ENCODE measurements at regions not wholly inside any gene's neighbourhood (a gene's known extent, or its start where the extent isn't known, plus 50 kb on each side); places are given as distances from the start of the nearest gene placed in this dataset.

DNA sequence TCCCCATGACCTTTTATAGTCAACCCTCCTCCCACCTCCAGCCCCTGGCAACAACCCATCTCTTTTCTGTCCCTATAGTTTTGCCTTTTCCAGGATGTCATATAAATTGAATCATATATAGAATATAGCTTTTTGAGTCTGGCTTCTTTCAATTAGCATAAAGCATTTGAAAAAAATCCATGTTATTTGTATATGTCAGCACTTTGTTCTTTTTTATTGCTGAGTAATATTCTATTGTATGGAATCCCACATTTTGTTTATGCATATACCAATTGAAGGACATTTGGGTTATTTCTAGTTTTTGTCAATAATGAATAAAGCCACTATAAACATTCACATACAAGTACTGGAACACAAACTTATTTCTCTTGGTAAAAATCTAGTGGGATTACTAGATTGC is 58.0 kb upstream of the SSR3 start:
- intact Hi-C loops (cut with micrococcal nuclease) = no loop called here
- Histone ChIP-seq H3K4me1 (ENCODE audit: control insufficient read depth, insufficient read depth, low read length) (no peaks in the 10 kb centered on the region), H3K4me3 (ENCODE audit: low read length) (no peak overlapping the region), H3K27ac (ENCODE audit: low read length) (no peak overlapping the region), H3K9me3 (ENCODE audit: control insufficient read depth, insufficient read depth, low read length) (no peaks in the 10 kb centered on the region), H3K27me3 (ENCODE audit: control insufficient read depth, insufficient read depth, low read length) (no peaks in the 10 kb centered on the region), H3K36me3 (ENCODE audit: control insufficient read depth, insufficient read depth, low read length) (no peaks in the 10 kb centered on the region)
- Mint-ChIP-seq H3K4me1 (peaks cover 0 to 3% of the 10 kb centered on the region in 2 donors), H3K27me3 (ENCODE audit: low read depth in 2 of 2) (peaks cover 10 to 11% of the 10 kb centered on the region in 2 donors), H3K4me3 (no peak overlapping the region), H3K9me3 (no peaks in the 10 kb centered on the region), H3K36me3 (no peaks in the 10 kb centered on the region), H3K27ac (no peak overlapping the region)
- TF ChIP-seq, protein P1, sequence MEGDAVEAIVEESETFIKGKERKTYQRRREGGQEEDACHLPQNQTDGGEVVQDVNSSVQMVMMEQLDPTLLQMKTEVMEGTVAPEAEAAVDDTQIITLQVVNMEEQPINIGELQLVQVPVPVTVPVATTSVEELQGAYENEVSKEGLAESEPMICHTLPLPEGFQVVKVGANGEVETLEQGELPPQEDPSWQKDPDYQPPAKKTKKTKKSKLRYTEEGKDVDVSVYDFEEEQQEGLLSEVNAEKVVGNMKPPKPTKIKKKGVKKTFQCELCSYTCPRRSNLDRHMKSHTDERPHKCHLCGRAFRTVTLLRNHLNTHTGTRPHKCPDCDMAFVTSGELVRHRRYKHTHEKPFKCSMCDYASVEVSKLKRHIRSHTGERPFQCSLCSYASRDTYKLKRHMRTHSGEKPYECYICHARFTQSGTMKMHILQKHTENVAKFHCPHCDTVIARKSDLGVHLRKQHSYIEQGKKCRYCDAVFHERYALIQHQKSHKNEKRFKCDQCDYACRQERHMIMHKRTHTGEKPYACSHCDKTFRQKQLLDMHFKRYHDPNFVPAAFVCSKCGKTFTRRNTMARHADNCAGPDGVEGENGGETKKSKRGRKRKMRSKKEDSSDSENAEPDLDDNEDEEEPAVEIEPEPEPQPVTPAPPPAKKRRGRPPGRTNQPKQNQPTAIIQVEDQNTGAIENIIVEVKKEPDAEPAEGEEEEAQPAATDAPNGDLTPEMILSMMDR (IDR thresholded peaks at IDR 0.05) = no peak
- no peak for DNase-seq
- ATAC-seq = no peak

DNA sequence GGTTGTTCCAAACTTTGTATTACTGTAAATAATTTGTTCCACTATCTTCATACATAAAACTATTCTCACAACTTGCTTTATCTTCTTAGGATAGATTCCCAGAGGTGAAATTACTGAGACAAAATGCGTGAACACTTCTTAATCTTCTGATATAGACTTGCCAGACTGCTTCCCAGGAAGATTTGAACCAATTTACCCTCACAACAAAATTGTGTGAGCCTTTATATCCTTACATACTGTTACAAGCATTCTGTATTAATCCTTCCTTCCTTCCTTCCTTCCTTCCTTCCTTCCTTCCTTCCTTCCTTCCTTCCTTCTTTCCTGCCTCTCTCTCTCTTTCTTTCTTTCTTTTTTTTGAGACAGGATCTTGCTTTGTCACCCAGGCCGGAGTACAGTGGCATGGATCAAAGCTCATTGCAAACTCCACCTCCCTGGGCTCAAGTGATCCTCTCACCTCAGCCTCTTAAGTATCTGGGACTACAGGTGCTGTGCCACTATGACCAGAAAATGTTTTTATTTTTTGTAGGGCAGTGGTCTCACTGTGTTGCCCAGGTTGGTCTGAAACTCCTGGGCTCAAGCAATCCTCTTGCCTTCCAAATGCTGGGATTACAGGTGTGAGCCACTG is 57.1 kb upstream of the SSR3 start:
- intact Hi-C loops (cut with micrococcal nuclease) = no loop called here
- peaks cover 0 to 4% of the 10 kb centered on the region in 2 donors for H3K4me1 Mint-ChIP-seq
- no peak overlapping the region for H3K4me3 Mint-ChIP-seq
- no peak for ATAC-seq
- 94% methylated on average over 2 of the region's 2 CpGs for WGBS (ENCODE audit: insufficient coverage)
- Histone ChIP-seq H3K27ac (ENCODE audit: low read length) (no peak overlapping the region), H3K9me3 (ENCODE audit: control insufficient read depth, insufficient read depth, low read length) (no peaks in the 10 kb centered on the region), H3K36me3 (ENCODE audit: control insufficient read depth, insufficient read depth, low read length) (no peaks in the 10 kb centered on the region), H3K4me1 (ENCODE audit: control insufficient read depth, insufficient read depth, low read length) (no peaks in the 10 kb centered on the region), H3K4me3 (ENCODE audit: low read length) (no peak overlapping the region), H3K27me3 (ENCODE audit: control insufficient read depth, insufficient read depth, low read length) (no peaks in the 10 kb centered on the region)
- no peak overlapping the region for H3K27ac Mint-ChIP-seq
- TF ChIP-seq, protein P1 (IDR thresholded peaks at IDR 0.05) = no peak
- H3K36me3 Mint-ChIP-seq = no peaks in the 10 kb centered on the region
- peaks cover 13 to 14% of the 10 kb centered on the region in 2 donors for H3K27me3 Mint-ChIP-seq (ENCODE audit: low read depth in 2 of 2)
- H3K9me3 Mint-ChIP-seq = no peaks in the 10 kb centered on the region
- DNase-seq = no peak

DNA sequence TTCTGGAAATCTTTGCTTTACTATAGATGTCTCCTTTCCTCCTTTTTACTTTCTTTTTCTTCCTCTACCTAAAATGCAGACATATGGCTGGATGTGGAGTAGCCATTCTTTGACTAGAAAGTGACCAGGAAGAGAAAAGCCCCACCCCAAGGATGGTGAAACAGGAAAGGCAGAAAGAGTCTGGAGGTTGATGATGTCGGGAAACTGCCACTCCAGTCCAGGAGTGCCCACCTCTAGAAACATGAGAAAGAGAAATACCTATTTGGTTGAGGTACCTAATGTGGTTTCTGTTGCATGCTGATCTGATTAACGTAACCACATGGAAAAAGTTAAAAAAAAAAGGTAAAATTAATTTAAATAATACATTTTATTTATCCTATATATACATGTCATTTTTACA is 55.2 kb upstream of the SSR3 start:
- H3K36me3 ChIP-seq (ENCODE audit: control insufficient read depth, insufficient read depth, low read length) = no peaks in the 10 kb centered on the region
- no peak overlapping the region for H3K4me3 Mint-ChIP-seq
- no peaks in the 10 kb centered on the region for H3K9me3 Mint-ChIP-seq
- intact Hi-C loops (cut with micrococcal nuclease) = no loop called here
- H3K27me3 Mint-ChIP-seq (ENCODE audit: low read depth in 2 of 2) = peaks cover 14 to 21% of the 10 kb centered on the region in 2 donors
- H3K36me3 Mint-ChIP-seq = no peaks in the 10 kb centered on the region
- H3K4me3 ChIP-seq (ENCODE audit: low read length) = no peak overlapping the region
- TF ChIP-seq, protein P1 (IDR thresholded peaks at IDR 0.05) = no peak
- no peaks in the 10 kb centered on the region for H3K9me3 ChIP-seq (ENCODE audit: control insufficient read depth, insufficient read depth, low read length)
- no peak overlapping the region for H3K27ac ChIP-seq (ENCODE audit: low read length)
- H3K4me1 ChIP-seq (ENCODE audit: control insufficient read depth, insufficient read depth, low read length) = peaks cover 9% of the 10 kb centered on the region
- H3K27me3 ChIP-seq (ENCODE audit: control insufficient read depth, insufficient read depth, low read length) = peaks cover 5% of the 10 kb centered on the region
- H3K27ac Mint-ChIP-seq = no peak overlapping the region
- H3K4me1 Mint-ChIP-seq = peaks cover 0 to 17% of the 10 kb centered on the region in 2 donors
- ATAC-seq (no peak), DNase-seq (no peak)
- WGBS (ENCODE audit: insufficient coverage) = 100% methylated on average over 1 of the region's 2 CpGs

GRCh38 chr3:156609546-156609945 is 54.6 kb upstream of the SSR3 start:
- Mint-ChIP-seq H3K4me3 (no peak overlapping the region), H3K27ac (no peak overlapping the region), H3K9me3 (no peaks in the 10 kb centered on the region), H3K36me3 (no peaks in the 10 kb centered on the region), H3K27me3 (ENCODE audit: low read depth in 2 of 2) (peaks cover 14 to 23% of the 10 kb centered on the region in 2 donors), H3K4me1 (peaks cover 0 to 17% of the 10 kb centered on the region in 2 donors)
- peaks cover 9% of the 10 kb centered on the region for H3K4me1 ChIP-seq (ENCODE audit: control insufficient read depth, insufficient read depth, low read length)
- no peaks in the 10 kb centered on the region for H3K9me3 ChIP-seq (ENCODE audit: control insufficient read depth, insufficient read depth, low read length)
- intact Hi-C loops (cut with micrococcal nuclease) = no loop called here
- peaks cover 5% of the 10 kb centered on the region for H3K27me3 ChIP-seq (ENCODE audit: control insufficient read depth, insufficient read depth, low read length)
- no peak overlapping the region for H3K27ac ChIP-seq (ENCODE audit: low read length)
- H3K4me3 ChIP-seq (ENCODE audit: low read length) = no peak overlapping the region
- TF ChIP-seq, protein P1 (IDR thresholded peaks at IDR 0.05) = no peak
- ATAC-seq = no peak
- H3K36me3 ChIP-seq (ENCODE audit: control insufficient read depth, insufficient read depth, low read length) = no peaks in the 10 kb centered on the region
- DNase-seq = no peak

All from natural killer cell (primary cell).